GM12872 (cell line): ENCODE measurements at regions not wholly inside any gene's neighbourhood (a gene's known extent, or its start where the extent isn't known, plus 50 kb on each side); places are given as distances from the start of the nearest gene placed in this dataset.

Source experiments
- TF ChIP-seq, protein P1 (sequence below): IDR thresholded peaks from 3 replicates; pipeline ENCODE4 v1.5.1; 2011; ENCODE audit warnings: low read depth, mild to moderate bottlenecking, low read length, moderate library complexity; ENCODE audit not compliant: insufficient read depth

DNA sequence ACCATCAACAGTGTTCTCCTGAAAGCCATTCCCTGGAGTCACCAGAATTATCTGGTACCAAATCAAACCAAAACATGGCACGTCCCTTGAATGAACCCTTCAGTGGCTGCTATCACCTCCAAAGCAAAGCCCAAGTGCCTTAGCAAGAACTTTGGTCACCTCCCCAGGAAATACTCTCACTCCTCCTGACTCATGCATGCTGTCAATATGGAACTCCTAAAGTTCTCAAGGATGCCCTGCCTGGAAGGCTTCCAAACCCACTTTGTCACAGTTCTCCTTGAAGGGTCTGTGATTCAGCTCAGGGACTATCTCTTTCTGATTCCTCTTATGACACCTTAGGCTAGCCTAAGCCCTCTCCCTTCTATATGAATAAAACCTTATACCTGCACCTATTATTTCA is 146.1 kb upstream of the RUNX1 start:
- TF ChIP-seq, protein P1, sequence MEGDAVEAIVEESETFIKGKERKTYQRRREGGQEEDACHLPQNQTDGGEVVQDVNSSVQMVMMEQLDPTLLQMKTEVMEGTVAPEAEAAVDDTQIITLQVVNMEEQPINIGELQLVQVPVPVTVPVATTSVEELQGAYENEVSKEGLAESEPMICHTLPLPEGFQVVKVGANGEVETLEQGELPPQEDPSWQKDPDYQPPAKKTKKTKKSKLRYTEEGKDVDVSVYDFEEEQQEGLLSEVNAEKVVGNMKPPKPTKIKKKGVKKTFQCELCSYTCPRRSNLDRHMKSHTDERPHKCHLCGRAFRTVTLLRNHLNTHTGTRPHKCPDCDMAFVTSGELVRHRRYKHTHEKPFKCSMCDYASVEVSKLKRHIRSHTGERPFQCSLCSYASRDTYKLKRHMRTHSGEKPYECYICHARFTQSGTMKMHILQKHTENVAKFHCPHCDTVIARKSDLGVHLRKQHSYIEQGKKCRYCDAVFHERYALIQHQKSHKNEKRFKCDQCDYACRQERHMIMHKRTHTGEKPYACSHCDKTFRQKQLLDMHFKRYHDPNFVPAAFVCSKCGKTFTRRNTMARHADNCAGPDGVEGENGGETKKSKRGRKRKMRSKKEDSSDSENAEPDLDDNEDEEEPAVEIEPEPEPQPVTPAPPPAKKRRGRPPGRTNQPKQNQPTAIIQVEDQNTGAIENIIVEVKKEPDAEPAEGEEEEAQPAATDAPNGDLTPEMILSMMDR: no peak

GRCh38 chr21:35191754-35192153 is 142.7 kb upstream of the RUNX1 start:
- TF ChIP-seq, protein P1: no peak

GRCh38 chr21:35191128-35191527 is 142.0 kb upstream of the RUNX1 start:
- TF ChIP-seq, protein P1: no peak

- TF ChIP-seq, protein P1: no peak
These were observed 141.1 kb upstream of the RUNX1 start for GRCh38 chr21:35190201-35190701.

GRCh38 chr21:35189077-35189863 is 140.2 kb upstream of the RUNX1 start:
- TF ChIP-seq, protein P1: no peak

GRCh38 chr21:35179990-35180540 is 131.0 kb upstream of the RUNX1 start:
- TF ChIP-seq, protein P1: no peak

DNA sequence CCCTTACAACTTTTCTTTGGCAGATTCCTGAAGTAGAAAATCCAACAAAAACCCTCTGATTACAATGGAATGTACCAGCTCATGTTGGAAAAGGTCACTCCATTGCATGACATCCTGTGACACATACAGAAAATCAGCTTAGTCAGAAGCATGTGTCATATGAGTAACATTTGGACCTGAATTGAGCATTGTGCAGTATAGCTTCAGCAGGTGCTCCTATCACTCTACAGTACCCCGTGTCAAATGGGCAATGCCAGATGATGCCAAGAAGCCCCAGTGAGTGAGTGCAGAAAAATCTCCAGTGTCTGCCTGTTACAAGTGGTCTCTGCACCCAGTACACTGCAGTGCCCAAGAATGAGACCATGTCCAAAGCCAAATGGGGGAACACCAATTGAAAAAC is 129.7 kb upstream of the RUNX1 start:
- TF ChIP-seq, protein P1: no peak
